Heart right ventricle (tissue), 16 donors: ENCODE measurements at regions not wholly inside any gene's neighbourhood (a gene's known extent, or its start where the extent isn't known, plus 50 kb on each side); places are given as distances from the start of the nearest gene placed in this dataset.

Experiments
- ATAC-seq, 8 donors: fragments of 200-7000 bp; cut with Tn5 transposase; one replicate each; pipeline ENCODE4 v1.9.1; 2020; ENCODE audit warnings: mild to moderate bottlenecking in 8 of 8, moderate library complexity in 8 of 8, moderate number of reproducible peaks in 1 of 8
- DNase-seq, 2 donors: peaks; one replicate each; pipeline ENCODE4 v3.0.0-alpha.2; 2020
- H3K27ac ChIP-seq, 10 donors: fragments of 200-600 bp; sonication (generic) in 2 of 10; one replicate each; pipeline versions ENCODE4 v1.5.0 to v1.8.0; 2020 to 2022; ENCODE audit warnings: mild to moderate bottlenecking in 3 of 10
- H3K27me3 ChIP-seq, 7 donors: fragments of 200-600 bp; one replicate each; pipeline ENCODE4 v1.8.0; 2021 to 2022; ENCODE audit warnings: mild to moderate bottlenecking in 2 of 7
- H3K36me3 ChIP-seq, 9 donors: fragments of 200-600 bp; sonication (generic) in 1 of 9; one replicate each; pipeline versions ENCODE4 v1.5.0 to v1.8.0; 2020 to 2022; ENCODE audit warnings: mild to moderate bottlenecking in 2 of 9
- H3K4me1 ChIP-seq, 9 donors: fragments of 200-600 bp; sonication (generic) in 1 of 9; one replicate each; pipeline versions ENCODE4 v1.5.0 to v1.8.0; 2020 to 2022; ENCODE audit warnings: mild to moderate bottlenecking in 4 of 9
- H3K4me3 ChIP-seq, 10 donors: fragments of 200-600 bp; sonication (generic) in 2 of 10; one replicate each; pipeline versions ENCODE4 v1.5.0 to v1.8.0; 2020 to 2022; ENCODE audit warnings: mild to moderate bottlenecking in 7 of 10, moderate library complexity in 2 of 10
- H3K9me3 ChIP-seq, 11 donors: fragments of 200-600 bp in 10 of 11; sonication (generic) in 2 of 11; one replicate each; pipeline versions ENCODE4 v1.5.0 to v1.8.0; 2013 to 2022; ENCODE audit warnings: mild to moderate bottlenecking in 2 of 11, control low read depth in 1 of 11, moderate library complexity in 1 of 11
- CTCF ChIP-seq, 9 donors: fragments of 200-600 bp; sonication (generic) in 2 of 9; IDR thresholded peaks; one replicate each; pipeline versions ENCODE4 v1.5.0 to v1.8.0; 2021 to 2022; ENCODE audit warnings: antibody characterized with exemption in 9 of 9, mild to moderate bottlenecking in 5 of 9, moderate library complexity in 1 of 9
- WGBS, 2 donors: extraction: QIAGEN DNeasy Blood & Tissue Kit; methylation state at CpG; one replicate each; pipeline ENCODE4 v1.1.7; 2013; ENCODE audit warnings: inconsistent platforms in 1 of 2; 5-methylcytosine and 5-hydroxymethylcytosine counted together
- intact Hi-C, 10 donors: fragments of 100-400 bp; cut with DNase I; formaldehyde crosslinking; loops; one replicate each; pipeline versions ENCODE4 v1.11.1 to v1.14.2; 2022
- donor health status: Arrhythmogenic right ventricular cardiomyopathy.
- donor health status: ischemic (EF 13 %, LVEDD 7.1; RV severe dilation, severe dysfunction).
- donor health status: healthy with polysubstance abuse.
- donor health status: DM: no; HTN: yes; CAD: no.
- donor health status: DM: no; HTN: no; CAD: no.
- donor health status: ischemic (EF 25% LVEDD 6.9; RV normal size, moderate dysfunction).
- donor health status: ischemic (EF 25% LVEDD 5.7; RV mildly dilated, moderate dysfunction).
- donor health status: healthy.
- donor health status: DM: yes; HTN: yes; CAD: no.
- donor health status: Ischemic cardiomyopathy.
- donor health status: ischemic (EF 35%, LVEDD 5.7; RV mildly dilated, moderate dysfunction).
- donor health status: nonischemic (EF 11% LVEDD 7.7; RV severe dilation, severe dysfunction).
- donor health status: DM: yes; HTN: yes; CAD: no.
- donor health status: PGD.
- donor health status: ischemic (EF 29% LVEDD 5.4; RV normal size, mild dysfunction).
- donor health status: nonischemic (EF 23%, LVEDD 6.1; RV moderate dilation, normal function).

GRCh38 chr7:84792231-84792893, 394.5 kb downstream of the SEMA3D start:
- no peak for ATAC-seq
- WGBS, 2 donors, result 89 to 90% methylated on average over 8 of the region's 8 CpGs
- Histone ChIP-seq H3K36me3 (no peaks in the 10 kb centered on the region), H3K9me3 (peaks cover 0 to 15% (median 0%) of the 10 kb centered on the region in 11 donors), H3K4me1 (no peaks in the 10 kb centered on the region), H3K27me3 (no peaks in the 10 kb centered on the region), H3K4me3 (no peak overlapping the region), H3K27ac (no peak overlapping the region)
- no peak for DNase-seq
- intact Hi-C loops, result no loop called here
- no peak for TF ChIP-seq CTCF (IDR thresholded peaks at IDR 0.05)

GRCh38 chr7:84790882-84791281, 396.0 kb downstream of the SEMA3D start:
- Histone ChIP-seq H3K27me3 (no peaks in the 10 kb centered on the region), H3K27ac (no peak overlapping the region), H3K36me3 (no peaks in the 10 kb centered on the region), H3K4me1 (no peaks in the 10 kb centered on the region), H3K4me3 (no peak overlapping the region), H3K9me3 (peaks cover 0 to 4% (median 0%) of the 10 kb centered on the region in 11 donors)
- WGBS, 2 donors, result 56 to 62% methylated on average over 2 of the region's 2 CpGs
- ATAC-seq, result no peak
- intact Hi-C loops, result no loop called here
- no peak for TF ChIP-seq CTCF (IDR thresholded peaks at IDR 0.05)
- no peak for DNase-seq

DNA sequence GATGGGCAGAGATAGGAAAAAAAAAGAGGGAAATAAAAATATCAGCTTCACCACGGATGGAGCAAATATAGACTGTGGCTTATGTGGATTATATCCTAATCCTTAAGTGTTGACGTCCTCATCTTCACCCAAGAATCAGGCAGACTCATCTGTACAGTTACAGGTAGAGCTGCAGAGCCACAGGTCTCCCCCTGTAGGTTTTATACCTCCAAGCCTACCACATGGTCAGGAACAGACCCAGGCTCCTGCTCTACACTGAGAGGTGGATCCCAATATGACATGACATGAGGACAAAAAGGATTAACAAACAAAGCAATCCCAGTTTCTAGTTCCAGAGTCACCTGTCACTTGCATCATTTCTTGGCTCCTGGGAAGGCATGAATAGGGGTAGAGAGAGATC, 400.8 kb downstream of the SEMA3D start:
- DNase-seq (no peak), ATAC-seq (no peak)
- Histone ChIP-seq H3K36me3 (no peaks in the 10 kb centered on the region), H3K9me3 (no peaks in the 10 kb centered on the region), H3K27me3 (no peaks in the 10 kb centered on the region), H3K4me1 (no peaks in the 10 kb centered on the region), H3K27ac (no peak overlapping the region), H3K4me3 (no peak overlapping the region)
- TF ChIP-seq CTCF (IDR thresholded peaks at IDR 0.05), result no peak
- 67 to 70% methylated on average over 2 of the region's 2 CpGs for WGBS, 2 donors
- intact Hi-C loops, result no loop called here

DNA sequence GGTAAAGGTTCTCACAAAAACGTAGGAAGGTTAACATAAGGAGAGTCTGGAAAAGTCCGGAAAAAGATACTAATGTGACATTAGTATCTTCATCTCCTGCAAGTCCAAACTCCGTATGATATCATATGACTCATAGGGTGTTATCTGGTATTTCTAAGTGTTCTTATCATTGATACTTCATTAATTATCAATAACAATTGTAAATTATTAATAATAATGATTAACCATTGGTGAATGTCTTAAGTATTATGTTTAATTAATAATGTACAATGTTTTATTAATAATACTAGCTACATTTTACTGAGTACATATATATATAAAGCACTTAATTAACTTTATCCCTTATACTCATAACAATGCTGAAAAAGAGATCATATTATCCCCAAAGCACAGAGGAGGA, 402.4 kb downstream of the SEMA3D start:
- Histone ChIP-seq H3K4me1 (no peaks in the 10 kb centered on the region), H3K36me3 (no peaks in the 10 kb centered on the region), H3K9me3 (no peaks in the 10 kb centered on the region), H3K4me3 (no peak overlapping the region), H3K27ac (no peak overlapping the region), H3K27me3 (no peaks in the 10 kb centered on the region)
- no peak for ATAC-seq
- no peak for DNase-seq
- no peak for TF ChIP-seq CTCF (IDR thresholded peaks at IDR 0.05)
- intact Hi-C loops, result no loop called here
- 87 to 89% methylated on average over 3 of the region's 3 CpGs for WGBS, 2 donors
